HG02973 (cell line): ENCODE measurements at regions not wholly inside any gene's neighbourhood (a gene's known extent, or its start where the extent isn't known, plus 50 kb on each side); places are given as distances from the start of the nearest gene placed in this dataset.

Source experiments
- ATAC-seq: cut with Tn5 transposase; IDR thresholded peaks from one replicate; pipeline ENCODE4 v1.9.1; 2021; ENCODE audit warnings: moderate library complexity; ENCODE audit not compliant: unreplicated experiment

DNA sequence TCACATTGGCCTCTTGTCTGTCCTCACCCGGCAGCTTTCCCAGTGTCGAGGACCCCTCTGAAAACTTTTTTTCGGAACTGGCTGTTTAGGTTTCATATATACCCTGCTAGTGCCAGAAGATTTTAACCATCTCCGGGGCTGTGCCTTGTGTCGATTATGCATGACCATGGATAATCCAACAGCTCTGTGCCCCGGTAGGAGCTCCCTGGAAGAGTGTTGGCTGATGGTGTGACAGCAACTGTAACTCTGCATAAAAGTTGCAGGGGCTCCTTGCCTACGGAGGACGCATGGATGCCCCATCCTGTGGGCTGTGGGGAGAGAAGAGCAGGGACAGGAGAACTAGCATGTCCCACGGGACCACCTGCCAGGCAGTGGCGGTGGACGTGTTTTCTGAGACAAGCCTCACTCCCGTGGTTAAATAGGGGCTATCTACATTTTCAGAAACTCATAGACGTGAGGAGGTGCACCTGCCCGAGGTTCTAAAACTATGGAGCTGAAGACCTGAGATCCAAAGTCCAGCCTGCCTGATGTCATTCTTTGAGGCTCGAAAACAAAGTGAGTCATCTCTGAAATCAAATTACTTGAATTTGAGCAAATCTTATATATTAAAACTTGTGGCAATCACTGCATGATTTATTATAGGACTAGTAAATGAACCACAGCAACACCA lies 437.2 kb upstream of the HS6ST1 start:
- no peak for ATAC-seq

- ATAC-seq = no peak
These were observed 437.7 kb upstream of the HS6ST1 start for GRCh38 chr2:128756365-128756717.

- ATAC-seq = no peak
These were observed 447.1 kb upstream of the HS6ST1 start for GRCh38 chr2:128765811-128766210.

- no peak for ATAC-seq
These were observed 449.4 kb upstream of the HS6ST1 start for GRCh38 chr2:128768041-128768440.

DNA sequence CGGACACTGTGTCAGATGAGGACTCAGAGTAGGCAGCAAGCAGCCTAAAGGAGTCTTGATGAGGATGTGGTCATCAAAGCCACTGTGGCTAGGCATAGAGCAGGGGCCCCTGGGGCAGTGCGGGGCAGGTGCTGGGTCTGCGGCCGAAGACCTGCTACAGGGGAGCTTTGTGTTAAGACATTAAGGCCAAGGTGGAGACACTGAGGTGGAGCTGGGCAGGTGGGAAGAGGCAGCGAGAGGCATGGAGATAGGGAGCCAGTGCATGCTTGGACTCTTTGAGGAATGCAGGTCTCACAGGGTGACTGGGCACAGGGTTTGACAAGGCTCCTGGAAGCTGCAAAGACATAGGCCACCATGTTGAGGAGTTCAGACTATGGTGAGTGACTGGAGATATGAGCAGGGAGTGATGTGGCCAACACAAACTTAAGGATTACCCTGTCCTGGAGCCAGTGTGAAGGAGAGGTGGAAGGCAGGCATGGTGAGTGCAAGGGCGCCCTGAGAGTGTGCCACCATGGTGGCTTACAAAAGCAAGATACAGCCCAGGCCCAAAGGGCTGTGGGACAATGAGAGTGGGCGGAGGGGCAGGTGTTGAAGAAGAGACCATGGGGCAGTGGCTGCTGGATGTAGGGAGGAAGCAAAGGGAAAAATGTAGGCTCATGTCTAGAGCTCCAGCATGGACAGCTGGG lies 450.9 kb upstream of the HS6ST1 start:
- ATAC-seq = no peak

- no peak for ATAC-seq
These were observed 451.7 kb upstream of the HS6ST1 start for GRCh38 chr2:128770143-128771085.

DNA sequence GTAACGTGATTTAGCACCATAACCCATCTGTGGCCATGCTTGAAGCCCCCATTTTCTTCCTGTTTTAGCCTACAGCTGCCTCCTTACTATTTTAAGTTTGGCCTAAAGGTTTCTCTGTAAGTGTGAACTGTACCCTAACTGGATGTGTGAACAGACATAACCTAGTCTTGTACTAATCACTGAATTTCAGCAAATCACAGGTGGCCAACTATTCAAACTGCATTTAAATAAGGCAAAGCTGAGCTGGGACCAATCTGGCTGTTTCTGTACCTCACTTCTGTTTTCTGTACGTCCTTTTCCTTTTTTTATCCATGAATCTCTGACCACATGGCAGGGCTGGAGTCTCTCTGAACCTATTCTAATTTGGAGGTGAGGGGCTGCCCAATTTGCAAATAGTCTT lies 452.7 kb upstream of the HS6ST1 start:
- no peak for ATAC-seq

DNA sequence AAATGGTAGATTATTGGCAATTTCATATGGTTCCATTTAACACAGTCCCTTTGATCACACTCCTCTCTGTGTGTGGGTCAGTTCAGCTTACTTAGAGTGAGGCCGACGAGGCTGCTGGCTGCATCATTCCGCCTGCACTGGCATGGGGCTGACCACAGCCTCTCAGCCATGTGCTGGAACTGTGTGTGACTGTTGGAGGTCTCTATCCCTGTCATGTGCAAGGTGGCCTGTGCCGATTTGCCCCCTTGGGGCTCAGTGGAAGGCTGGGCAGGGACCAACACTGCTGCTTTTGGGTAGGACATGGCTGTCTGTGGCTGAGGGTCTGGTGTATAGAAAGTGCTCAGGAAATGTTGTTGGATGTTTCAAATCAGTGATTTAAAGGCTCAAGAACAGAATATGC lies 454.0 kb upstream of the HS6ST1 start:
- ATAC-seq = no peak

- no peak for ATAC-seq
These were observed 455.1 kb upstream of the HS6ST1 start for GRCh38 chr2:128773641-128774319.

GRCh38 chr2:128774320-128775216 lies 455.9 kb upstream of the HS6ST1 start:
- no peak for ATAC-seq

GRCh38 chr2:128775217-128775913 lies 456.7 kb upstream of the HS6ST1 start:
- ATAC-seq = no peak

GRCh38 chr2:128775914-128776285 lies 457.2 kb upstream of the HS6ST1 start:
- no peak for ATAC-seq

DNA sequence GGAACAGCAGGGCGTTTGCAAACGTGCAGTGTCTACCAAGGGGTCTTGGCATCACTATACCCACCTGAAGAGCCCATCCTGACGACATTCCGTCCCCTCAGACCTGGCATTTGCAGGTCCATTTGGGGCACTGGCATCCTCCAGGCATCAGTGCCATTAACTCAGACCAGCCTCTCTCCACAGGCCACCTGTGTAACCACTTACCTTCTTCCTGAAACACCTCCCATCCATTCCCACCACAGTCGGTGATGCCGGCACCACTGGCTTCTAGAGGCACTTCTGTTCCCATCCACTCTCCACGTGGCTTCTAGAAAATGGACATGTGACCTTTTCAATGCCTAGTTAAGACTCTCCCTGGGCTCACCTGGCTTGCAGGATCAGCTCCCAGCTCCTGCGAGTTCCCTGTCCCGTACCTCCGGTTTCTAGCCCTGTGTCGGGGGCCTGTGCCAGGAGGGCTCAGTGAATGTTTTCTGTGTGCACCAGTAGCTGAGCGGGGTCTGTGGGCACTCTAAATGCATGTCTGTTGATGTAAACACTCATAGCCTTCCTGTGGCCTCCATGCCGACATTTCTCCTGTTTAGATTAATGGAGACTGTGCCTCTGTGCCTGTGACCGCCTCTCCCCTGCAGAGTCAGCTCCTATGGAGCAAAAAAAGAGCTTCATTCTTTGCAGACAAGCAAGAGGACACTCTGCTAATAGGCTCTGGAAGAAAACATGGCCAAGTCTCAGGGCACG lies 458.0 kb upstream of the HS6ST1 start:
- no peak for ATAC-seq

- no peak for ATAC-seq
These were observed 458.7 kb upstream of the HS6ST1 start for GRCh38 chr2:128777196-128778035.

DNA sequence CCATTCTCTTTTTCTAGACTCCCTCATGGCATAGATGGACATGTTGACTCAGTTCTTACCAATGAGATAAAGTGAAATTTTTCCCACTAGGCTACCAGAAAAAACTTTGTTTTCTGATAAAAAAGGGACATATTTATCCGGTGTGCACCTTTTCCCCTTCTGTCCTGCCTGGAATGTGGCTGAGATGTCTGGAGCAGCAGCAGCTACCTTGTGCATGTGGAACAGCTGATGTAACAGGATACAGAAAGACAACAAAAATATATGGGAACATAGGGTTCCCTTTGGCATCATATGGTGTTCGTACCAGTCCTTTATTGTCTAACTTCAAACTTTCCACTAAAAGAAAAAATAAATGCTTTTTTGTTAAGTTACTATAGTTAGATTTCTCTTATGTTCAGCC lies 460.2 kb upstream of the HS6ST1 start:
- no peak for ATAC-seq

- ATAC-seq = no peak
These were observed 460.8 kb upstream of the HS6ST1 start for GRCh38 chr2:128779301-128780095.

- no peak for ATAC-seq
These were observed 461.9 kb upstream of the HS6ST1 start for GRCh38 chr2:128780434-128781080.
